ENCODE measurements at regions not wholly inside any gene's neighbourhood (a gene's known extent, or its start where the extent isn't known, plus 50 kb on each side); places are given as distances from the start of the nearest gene placed in this dataset.

GRCh38 chr4:175929932-175930331, 117.9 kb upstream of the GPM6A start:
- H3K36me3 ChIP-seq (ENCODE audit: insufficient read depth, low read length) = no peaks in the 10 kb centered on the region
- no peaks in the 10 kb centered on the region for H3K9me3 ChIP-seq (ENCODE audit: control insufficient read depth, insufficient read depth, low read length)
- peaks cover 4% of the 10 kb centered on the region; the same call in 1 of the 2 replicates for H3K4me1 ChIP-seq (ENCODE audit: insufficient read depth, low read length)
- no peak overlapping the region; the same call in 1 of the 2 replicates for H3K9ac ChIP-seq (ENCODE audit: low read depth, low read length)

GRCh38 chr4:175930471-175930870, 118.4 kb upstream of the GPM6A start:
- H3K36me3 ChIP-seq (ENCODE audit: insufficient read depth, low read length) = no peaks in the 10 kb centered on the region
- peaks cover 8% of the 10 kb centered on the region; the same call in 1 of the 2 replicates for H3K4me1 ChIP-seq (ENCODE audit: insufficient read depth, low read length)
- H3K9ac ChIP-seq (ENCODE audit: low read depth, low read length) = no peak overlapping the region
- H3K9me3 ChIP-seq (ENCODE audit: control insufficient read depth, insufficient read depth, low read length) = no peaks in the 10 kb centered on the region

- no peaks in the 10 kb centered on the region for H3K36me3 ChIP-seq (ENCODE audit: insufficient read depth, low read length)
- no peak overlapping the region for H3K9ac ChIP-seq (ENCODE audit: low read depth, low read length)
- peaks cover 8% of the 10 kb centered on the region; the same call in 1 of the 2 replicates for H3K4me1 ChIP-seq (ENCODE audit: insufficient read depth, low read length)
- H3K9me3 ChIP-seq (ENCODE audit: control insufficient read depth, insufficient read depth, low read length) = no peaks in the 10 kb centered on the region
These were observed 120.1 kb upstream of the GPM6A start for GRCh38 chr4:175932116-175932515.

GRCh38 chr4:175934506-175934905, 122.4 kb upstream of the GPM6A start:
- Histone ChIP-seq H3K9me3 (ENCODE audit: control insufficient read depth, insufficient read depth, low read length) (no peaks in the 10 kb centered on the region), H3K9ac (ENCODE audit: low read depth, low read length) (no peak overlapping the region), H3K36me3 (ENCODE audit: insufficient read depth, low read length) (no peaks in the 10 kb centered on the region), H3K4me1 (ENCODE audit: insufficient read depth, low read length) (peaks cover 8% of the 10 kb centered on the region; the same call in 1 of the 2 replicates)

- Histone ChIP-seq H3K9ac (ENCODE audit: low read depth, low read length) (no peak overlapping the region), H3K36me3 (ENCODE audit: insufficient read depth, low read length) (no peaks in the 10 kb centered on the region), H3K4me1 (ENCODE audit: insufficient read depth, low read length) (peaks cover 5% of the 10 kb centered on the region; the same call in 1 of the 2 replicates), H3K9me3 (ENCODE audit: control insufficient read depth, insufficient read depth, low read length) (no peaks in the 10 kb centered on the region)
These were observed 123.1 kb upstream of the GPM6A start for GRCh38 chr4:175935016-175935661.

GRCh38 chr4:175944126-175944910, 121.3 kb upstream of the WDR17 start:
- H3K9ac ChIP-seq (ENCODE audit: low read depth, low read length) = no peak overlapping the region

GRCh38 chr4:175946472-175947116, 119.0 kb upstream of the WDR17 start:
- Histone ChIP-seq H3K9me3 (ENCODE audit: control insufficient read depth, insufficient read depth, low read length) (no peaks in the 10 kb centered on the region), H3K9ac (ENCODE audit: low read depth, low read length) (no peak overlapping the region), H3K4me1 (ENCODE audit: insufficient read depth, low read length) (no peaks in the 10 kb centered on the region), H3K36me3 (ENCODE audit: insufficient read depth, low read length) (no peaks in the 10 kb centered on the region)

More at GRCh38 chr4:175944126-175944910, 121.3 kb upstream of the WDR17 start:
- Histone ChIP-seq H3K4me1 (ENCODE audit: insufficient read depth, low read length) (no peaks in the 10 kb centered on the region), H3K36me3 (ENCODE audit: insufficient read depth, low read length) (no peaks in the 10 kb centered on the region), H3K9me3 (ENCODE audit: control insufficient read depth, insufficient read depth, low read length) (no peaks in the 10 kb centered on the region)

- no peak overlapping the region for H3K9ac ChIP-seq (ENCODE audit: low read depth, low read length)
- no peaks in the 10 kb centered on the region for H3K9me3 ChIP-seq (ENCODE audit: control insufficient read depth, insufficient read depth, low read length)
- H3K36me3 ChIP-seq (ENCODE audit: insufficient read depth, low read length) = no peaks in the 10 kb centered on the region
- H3K4me1 ChIP-seq (ENCODE audit: insufficient read depth, low read length) = no peaks in the 10 kb centered on the region
These were observed 118.4 kb upstream of the WDR17 start for GRCh38 chr4:175947117-175947722.

GRCh38 chr4:175951794-175952193, 113.8 kb upstream of the WDR17 start:
- Histone ChIP-seq H3K9me3 (ENCODE audit: control insufficient read depth, insufficient read depth, low read length) (no peaks in the 10 kb centered on the region), H3K36me3 (ENCODE audit: insufficient read depth, low read length) (no peaks in the 10 kb centered on the region), H3K4me1 (ENCODE audit: insufficient read depth, low read length) (no peaks in the 10 kb centered on the region), H3K9ac (ENCODE audit: low read depth, low read length) (no peak overlapping the region)

GRCh38 chr4:175953116-175953515, 112.5 kb upstream of the WDR17 start:
- no peak overlapping the region for H3K9ac ChIP-seq (ENCODE audit: low read depth, low read length)
- no peaks in the 10 kb centered on the region for H3K36me3 ChIP-seq (ENCODE audit: insufficient read depth, low read length)
- H3K4me1 ChIP-seq (ENCODE audit: insufficient read depth, low read length) = no peaks in the 10 kb centered on the region
- H3K9me3 ChIP-seq (ENCODE audit: control insufficient read depth, insufficient read depth, low read length) = no peaks in the 10 kb centered on the region

GRCh38 chr4:175953960-175954521, 111.6 kb upstream of the WDR17 start:
- Histone ChIP-seq H3K9me3 (ENCODE audit: control insufficient read depth, insufficient read depth, low read length) (no peaks in the 10 kb centered on the region), H3K9ac (ENCODE audit: low read depth, low read length) (no peak overlapping the region), H3K4me1 (ENCODE audit: insufficient read depth, low read length) (no peaks in the 10 kb centered on the region), H3K36me3 (ENCODE audit: insufficient read depth, low read length) (no peaks in the 10 kb centered on the region)

GRCh38 chr4:175954685-175955084, 111.0 kb upstream of the WDR17 start:
- H3K36me3 ChIP-seq (ENCODE audit: insufficient read depth, low read length) = no peaks in the 10 kb centered on the region
- H3K4me1 ChIP-seq (ENCODE audit: insufficient read depth, low read length) = no peaks in the 10 kb centered on the region
- H3K9me3 ChIP-seq (ENCODE audit: control insufficient read depth, insufficient read depth, low read length) = no peaks in the 10 kb centered on the region
- H3K9ac ChIP-seq (ENCODE audit: low read depth, low read length) = no peak overlapping the region

- no peaks in the 10 kb centered on the region for H3K36me3 ChIP-seq (ENCODE audit: insufficient read depth, low read length)
- no peak overlapping the region for H3K9ac ChIP-seq (ENCODE audit: low read depth, low read length)
- no peaks in the 10 kb centered on the region for H3K4me1 ChIP-seq (ENCODE audit: insufficient read depth, low read length)
- H3K9me3 ChIP-seq (ENCODE audit: control insufficient read depth, insufficient read depth, low read length) = no peaks in the 10 kb centered on the region
These were observed 104.0 kb upstream of the WDR17 start for GRCh38 chr4:175961604-175962003.

- H3K4me1 ChIP-seq (ENCODE audit: insufficient read depth, low read length) = peaks cover 22% of the 10 kb centered on the region
- H3K9me3 ChIP-seq (ENCODE audit: control insufficient read depth, insufficient read depth, low read length) = no peaks in the 10 kb centered on the region; the same call in none of the 2 replicates
- no peak overlapping the region for H3K9ac ChIP-seq (ENCODE audit: low read depth, low read length)
- H3K36me3 ChIP-seq (ENCODE audit: insufficient read depth, low read length) = no peaks in the 10 kb centered on the region
These were observed 95.6 kb upstream of the WDR17 start for GRCh38 chr4:175970072-175970471.

Measured in ES-I3 (cell line).